ENCODE measurements at regions not wholly inside any gene's neighbourhood (a gene's known extent, or its start where the extent isn't known, plus 50 kb on each side); places are given as distances from the start of the nearest gene placed in this dataset.

DNA sequence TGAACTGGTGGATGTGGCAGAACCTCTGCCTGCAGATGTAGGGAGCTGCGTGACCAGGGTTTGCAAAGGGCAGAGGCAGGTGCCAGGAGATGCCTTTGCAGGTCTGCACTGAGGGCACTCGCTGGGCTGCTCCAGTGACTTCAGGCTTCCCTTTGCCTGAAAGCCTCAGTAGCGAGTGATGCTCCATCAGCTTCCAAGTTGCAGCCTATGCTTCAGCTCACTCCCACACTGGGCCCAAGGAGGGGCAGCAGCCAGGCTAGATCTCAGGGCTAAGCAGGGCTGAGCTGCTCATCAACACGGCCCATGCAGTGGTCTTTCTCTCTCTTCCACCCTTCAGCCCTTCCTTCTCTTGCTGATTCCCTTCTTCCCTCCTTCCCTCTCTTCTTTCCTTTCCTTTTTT lies 78.3 kb upstream of the RGMA start:
- ChIA-PET POLR2A (interaction anchor here (1.1 kb wide), 1 partner anchor 90 kb away, joined by 3 read pairs; no protein-coding TSS in a partner anchor), CTCF (no interaction called here)
- Mint-ChIP-seq H3K36me3 (no peaks in the 10 kb centered on the region), H3K4me3 (no peak overlapping the region), H3K9me3 (peaks cover 4% of the 10 kb centered on the region), H3K27me3 (ENCODE audit: low read depth) (peaks cover 3% of the 10 kb centered on the region), H3K27ac (no peak overlapping the region), H3K4me1 (0 out of 2 replicates have a peak, but pooled peaks cover 3% of the 10 kb centered on the region)
- peak; percentile 43 for ATAC-seq
- DNase-seq (ENCODE audit: low spot score), result no peak
- TF ChIP-seq ATF1 (CRISPR knock-in tag; IDR thresholded peaks at IDR 0.05), result no peak
- TF ChIP-seq EMX1 (CRISPR knock-in tag; IDR thresholded peaks at IDR 0.05), result no peak
- TF ChIP-seq TCF7 (CRISPR knock-in tag; IDR thresholded peaks at IDR 0.05; ENCODE audit: low read depth), result no peak
- TF ChIP-seq AR (CRISPR knock-in tag; IDR thresholded peaks at IDR 0.05), result no peak
- TF ChIP-seq, protein P1, sequence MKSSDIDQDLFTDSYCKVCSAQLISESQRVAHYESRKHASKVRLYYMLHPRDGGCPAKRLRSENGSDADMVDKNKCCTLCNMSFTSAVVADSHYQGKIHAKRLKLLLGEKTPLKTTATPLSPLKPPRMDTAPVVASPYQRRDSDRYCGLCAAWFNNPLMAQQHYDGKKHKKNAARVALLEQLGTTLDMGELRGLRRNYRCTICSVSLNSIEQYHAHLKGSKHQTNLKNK (CRISPR knock-in tag; IDR thresholded peaks at IDR 0.05), result no peak
- no peak for TF ChIP-seq ZNF317 (CRISPR knock-in tag; IDR thresholded peaks at IDR 0.05; ENCODE audit: borderline replicate concordance, low read depth)
- no peak for TF ChIP-seq ZNF121 (CRISPR knock-in tag; IDR thresholded peaks at IDR 0.05)
- TF ChIP-seq, protein P2, sequence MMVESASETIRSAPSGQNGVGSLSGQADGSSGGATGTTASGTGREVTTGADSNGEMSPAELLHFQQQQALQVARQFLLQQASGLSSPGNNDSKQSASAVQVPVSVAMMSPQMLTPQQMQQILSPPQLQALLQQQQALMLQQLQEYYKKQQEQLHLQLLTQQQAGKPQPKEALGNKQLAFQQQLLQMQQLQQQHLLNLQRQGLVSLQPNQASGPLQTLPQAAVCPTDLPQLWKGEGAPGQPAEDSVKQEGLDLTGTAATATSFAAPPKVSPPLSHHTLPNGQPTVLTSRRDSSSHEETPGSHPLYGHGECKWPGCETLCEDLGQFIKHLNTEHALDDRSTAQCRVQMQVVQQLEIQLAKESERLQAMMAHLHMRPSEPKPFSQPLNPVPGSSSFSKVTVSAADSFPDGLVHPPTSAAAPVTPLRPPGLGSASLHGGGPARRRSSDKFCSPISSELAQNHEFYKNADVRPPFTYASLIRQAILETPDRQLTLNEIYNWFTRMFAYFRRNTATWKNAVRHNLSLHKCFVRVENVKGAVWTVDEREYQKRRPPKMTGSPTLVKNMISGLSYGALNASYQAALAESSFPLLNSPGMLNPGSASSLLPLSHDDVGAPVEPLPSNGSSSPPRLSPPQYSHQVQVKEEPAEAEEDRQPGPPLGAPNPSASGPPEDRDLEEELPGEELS (CRISPR knock-in tag; IDR thresholded peaks at IDR 0.05), result no peak
- no peak for TF ChIP-seq ZNF423 (CRISPR knock-in tag; IDR thresholded peaks at IDR 0.05)
- TF ChIP-seq TP53 (CRISPR knock-in tag; IDR thresholded peaks at IDR 0.05), result no peak
- TF ChIP-seq CREB1 (CRISPR knock-in tag; IDR thresholded peaks at IDR 0.05), result no peak
- no peak for TF ChIP-seq ARID4B (CRISPR knock-in tag; IDR thresholded peaks at IDR 0.05; ENCODE audit: borderline replicate concordance)
- no peak for TF ChIP-seq ATF2 (CRISPR knock-in tag; IDR thresholded peaks at IDR 0.05; ENCODE audit: borderline replicate concordance, low read depth)

DNA sequence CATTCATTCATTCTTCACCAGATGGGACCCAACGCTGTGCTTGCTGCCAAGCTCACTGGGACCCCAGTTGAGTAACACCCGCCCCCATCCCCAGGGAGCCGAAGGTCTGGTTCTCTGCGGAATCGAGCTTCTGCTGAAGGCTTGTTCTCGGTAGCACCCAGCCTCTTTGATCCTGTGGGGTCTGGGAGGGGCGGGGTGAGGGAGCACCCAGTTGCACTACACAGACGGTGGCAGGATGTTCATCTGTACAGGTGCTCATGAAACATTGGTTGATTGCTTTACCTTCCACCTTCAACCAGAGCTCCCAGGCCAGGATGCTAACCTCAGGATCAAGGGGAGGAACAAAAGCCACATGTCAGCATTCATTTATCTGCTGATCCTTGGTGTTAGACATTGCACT lies 77.7 kb upstream of the RGMA start:
- DNase-seq (ENCODE audit: low spot score) (no peak), ATAC-seq (no peak)
- H3K4me1 Mint-ChIP-seq, result 0 out of 2 replicates have a peak, but pooled peaks cover 3% of the 10 kb centered on the region
- peaks cover 3% of the 10 kb centered on the region for H3K27me3 Mint-ChIP-seq (ENCODE audit: low read depth)
- peaks cover 4% of the 10 kb centered on the region for H3K9me3 Mint-ChIP-seq
- TF ChIP-seq, protein P3, sequence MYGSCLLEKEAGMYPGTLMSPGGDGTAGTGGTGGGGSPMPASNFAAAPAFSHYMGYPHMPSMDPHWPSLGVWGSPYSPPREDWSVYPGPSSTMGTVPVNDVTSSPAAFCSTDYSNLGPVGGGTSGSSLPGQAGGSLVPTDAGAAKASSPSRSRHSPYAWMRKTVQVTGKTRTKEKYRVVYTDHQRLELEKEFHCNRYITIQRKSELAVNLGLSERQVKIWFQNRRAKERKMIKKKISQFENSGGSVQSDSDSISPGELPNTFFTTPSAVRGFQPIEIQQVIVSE (CRISPR knock-in tag; IDR thresholded peaks at IDR 0.05; ENCODE audit: borderline replicate concordance), result no peak
- no peak for TF ChIP-seq NFE2L1 (CRISPR knock-in tag; IDR thresholded peaks at IDR 0.05)
- ChIA-PET POLR2A (interaction anchor here (1.1 kb wide), 1 partner anchor 89 kb away, joined by 3 read pairs; no protein-coding TSS in a partner anchor), CTCF (interaction anchor here (0.9 kb wide), 1 partner anchor 55 kb away, joined by 3 read pairs; no protein-coding TSS in a partner anchor)
- no peak overlapping the region for H3K4me3 Mint-ChIP-seq
- no peaks in the 10 kb centered on the region for H3K36me3 Mint-ChIP-seq
- H3K27ac Mint-ChIP-seq, result no peak overlapping the region
